GM21825 (cell line): ENCODE measurements at regions not wholly inside any gene's neighbourhood (a gene's known extent, or its start where the extent isn't known, plus 50 kb on each side); places are given as distances from the start of the nearest gene placed in this dataset.

ENCODE experiments used
- ATAC-seq: cut with Tn5 transposase; IDR thresholded peaks from one replicate; pipeline ENCODE4 v1.9.1; 2021; ENCODE audit warnings: mild to moderate bottlenecking, moderate library complexity; ENCODE audit not compliant: unreplicated experiment

DNA sequence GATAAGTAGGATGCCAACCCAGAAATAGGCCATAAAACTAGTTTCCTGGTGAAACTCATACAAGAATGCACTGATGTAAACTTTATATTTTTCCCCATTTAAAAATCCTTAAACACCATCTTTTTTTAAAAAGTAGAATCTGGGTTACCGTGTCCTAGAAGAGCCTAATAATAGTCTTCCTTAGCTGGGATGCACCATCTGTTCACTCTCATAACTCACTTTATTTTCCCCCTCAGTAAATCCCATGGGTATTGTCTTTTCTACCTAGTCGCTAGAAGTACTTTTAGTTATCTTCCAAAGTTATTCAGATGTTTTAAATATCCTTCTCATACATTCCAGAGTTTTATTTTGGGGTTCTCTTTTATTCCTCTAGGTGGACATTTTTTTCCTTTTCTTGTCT lies 250.2 kb downstream of the PLA2G4A start:
- no peak for ATAC-seq

DNA sequence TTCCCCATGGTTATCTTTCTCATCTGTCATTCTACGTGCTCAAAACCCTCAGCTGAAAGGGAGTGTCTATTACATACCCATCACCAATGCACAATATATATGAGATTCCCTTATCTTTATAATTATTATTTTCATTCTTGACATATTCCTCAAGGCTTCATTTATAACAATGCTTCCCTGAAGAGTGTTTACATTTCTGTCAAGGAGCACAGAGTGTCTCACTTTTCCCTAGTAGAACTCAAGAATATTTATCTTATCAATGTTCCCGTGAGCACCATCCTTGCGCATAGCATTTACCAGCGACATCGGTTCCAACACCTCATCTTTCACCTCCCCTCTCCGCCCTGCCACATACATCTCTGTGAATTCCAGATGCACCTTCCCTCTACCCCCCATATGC lies 250.6 kb downstream of the PLA2G4A start:
- no peak for ATAC-seq

DNA sequence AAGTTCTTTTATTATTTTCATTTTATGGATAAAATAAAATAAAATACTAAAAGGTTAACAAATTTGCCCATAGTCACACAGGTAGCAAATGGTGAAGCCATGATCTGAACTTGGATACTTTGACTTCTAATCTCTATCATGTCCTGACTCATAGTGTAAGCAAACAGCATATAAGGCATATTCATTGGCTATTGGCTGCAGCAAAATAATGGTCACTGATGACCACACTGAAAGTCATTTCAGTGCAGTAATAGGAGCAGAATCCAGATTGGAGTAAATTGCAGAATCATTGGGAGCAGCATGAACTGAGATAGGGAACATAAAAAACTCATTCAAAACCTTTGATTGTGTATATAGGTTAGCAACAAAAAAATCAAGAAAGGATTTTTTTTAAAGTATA lies 262.9 kb downstream of the PLA2G4A start:
- no peak for ATAC-seq

DNA sequence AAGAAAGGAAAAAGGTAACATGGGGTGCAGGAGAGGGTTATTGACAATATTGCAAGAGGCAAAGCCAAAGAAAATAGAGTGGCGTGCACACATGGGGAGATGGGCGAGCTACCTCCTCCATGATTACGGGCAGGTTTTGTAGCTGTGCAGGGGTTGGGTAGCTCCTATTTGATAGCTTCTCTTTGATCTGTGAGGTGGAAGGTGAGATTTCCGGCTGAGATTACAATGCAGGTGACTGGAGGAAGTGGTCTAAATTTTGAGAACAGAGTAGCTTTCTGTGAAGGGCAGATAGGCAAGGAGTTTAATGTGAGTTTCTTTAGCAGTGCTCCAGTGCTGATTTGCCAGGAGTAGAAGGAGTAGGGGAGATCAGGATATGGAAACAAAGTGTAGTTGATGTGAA lies 263.4 kb downstream of the PLA2G4A start:
- ATAC-seq = no peak

DNA sequence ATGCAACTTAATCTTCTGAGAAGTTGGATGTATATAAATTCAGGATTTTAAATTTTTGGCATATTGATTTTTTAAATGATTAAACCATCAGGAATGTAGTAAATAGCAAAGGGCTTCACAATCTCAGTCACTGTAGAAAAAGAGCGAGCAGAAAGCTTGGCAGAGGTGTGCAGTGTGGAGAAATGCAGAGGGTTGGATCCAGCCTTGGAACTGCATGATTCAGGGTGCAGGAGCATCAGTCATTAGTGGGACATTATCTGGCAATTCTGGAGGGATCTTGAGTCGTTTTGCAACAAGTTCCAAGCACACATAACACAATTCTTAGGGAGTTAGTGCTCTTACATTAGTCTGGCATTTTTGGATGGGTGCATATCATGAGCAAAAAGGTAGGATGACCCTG lies 267.9 kb downstream of the PLA2G4A start:
- no peak for ATAC-seq

- ATAC-seq = no peak
Measured at GRCh38 chr1:187110351-187110750, 281.6 kb downstream of the PLA2G4A start.

- no peak for ATAC-seq
Measured at GRCh38 chr1:187114792-187115191, 286.0 kb downstream of the PLA2G4A start.

DNA sequence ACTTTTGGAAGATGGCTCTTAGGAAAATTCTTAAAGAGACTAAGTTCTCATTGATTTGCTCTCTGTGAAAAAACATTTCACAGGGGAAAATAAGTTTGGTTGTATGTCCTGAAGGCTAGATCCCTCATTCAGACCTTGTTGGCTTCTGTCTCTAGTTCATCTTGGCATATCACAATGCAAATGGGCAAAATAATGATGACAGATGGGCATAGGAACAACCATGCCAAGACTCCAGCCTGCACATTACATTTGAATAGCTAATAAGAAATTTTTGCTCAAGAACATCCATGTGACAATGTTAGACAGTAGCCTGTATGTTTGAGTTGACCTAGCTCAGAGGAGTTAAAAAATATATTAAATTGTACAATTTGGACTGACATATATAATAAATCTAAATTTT lies 292.9 kb downstream of the PLA2G4A start:
- no peak for ATAC-seq

DNA sequence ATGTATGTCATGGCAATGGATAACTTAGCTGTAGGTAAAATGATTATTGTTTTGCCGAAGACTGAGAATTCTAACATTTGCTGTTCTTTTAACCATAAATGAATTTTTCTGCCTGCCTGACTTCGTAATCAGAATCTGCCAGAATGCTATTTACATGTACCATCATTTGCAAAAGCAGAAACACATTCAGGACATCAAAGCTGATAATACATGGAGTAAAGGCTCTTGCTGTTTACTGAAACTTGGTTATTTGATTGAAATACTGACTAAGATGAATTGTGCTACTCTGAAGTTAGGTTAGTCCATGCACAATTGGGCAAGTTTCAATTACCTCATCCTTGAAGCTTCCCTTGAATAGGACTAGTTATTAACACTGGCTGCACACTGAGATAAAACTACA lies 293.8 kb downstream of the PLA2G4A start:
- no peak for ATAC-seq

- no peak for ATAC-seq
Measured at GRCh38 chr1:187129132-187129531, 300.4 kb downstream of the PLA2G4A start.

DNA sequence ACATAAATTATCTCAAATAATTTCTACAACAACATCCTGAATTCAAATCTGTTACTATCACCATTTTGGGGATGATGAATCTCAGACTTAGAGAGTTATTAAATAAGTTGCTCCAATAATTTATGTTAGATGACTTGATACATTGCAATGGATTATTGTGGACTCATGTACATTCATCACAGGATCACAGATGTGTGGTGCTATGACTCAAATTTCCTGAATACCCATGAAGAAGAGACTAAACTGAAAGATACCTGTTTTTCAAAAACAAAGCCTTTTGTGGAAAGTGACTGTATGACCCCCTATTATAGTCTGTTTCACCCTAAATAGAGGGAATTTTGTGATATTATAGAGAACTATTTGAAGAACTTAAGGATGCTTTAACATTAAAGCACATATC lies 315.0 kb downstream of the PLA2G4A start:
- no peak for ATAC-seq

DNA sequence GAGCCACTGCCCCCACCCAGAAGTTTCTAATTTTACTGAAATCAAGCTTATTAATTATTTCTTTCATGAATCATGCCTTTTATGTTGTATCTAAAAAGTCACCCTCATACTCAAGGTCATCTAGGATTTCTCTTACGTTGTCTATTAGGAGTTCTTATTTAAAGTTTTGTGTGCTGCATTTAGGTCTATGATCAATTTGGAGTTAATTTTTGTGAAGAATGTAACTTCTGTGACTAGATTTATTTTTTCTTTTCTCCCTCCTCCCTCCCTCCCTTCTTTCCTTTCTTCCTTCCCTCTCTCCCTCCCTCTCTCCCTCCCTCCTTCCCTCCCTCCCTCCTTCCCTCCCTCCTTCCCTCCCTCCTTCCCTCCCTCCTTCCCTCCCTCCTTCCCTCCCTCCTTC lies 317.6 kb downstream of the PLA2G4A start:
- ATAC-seq = no peak

DNA sequence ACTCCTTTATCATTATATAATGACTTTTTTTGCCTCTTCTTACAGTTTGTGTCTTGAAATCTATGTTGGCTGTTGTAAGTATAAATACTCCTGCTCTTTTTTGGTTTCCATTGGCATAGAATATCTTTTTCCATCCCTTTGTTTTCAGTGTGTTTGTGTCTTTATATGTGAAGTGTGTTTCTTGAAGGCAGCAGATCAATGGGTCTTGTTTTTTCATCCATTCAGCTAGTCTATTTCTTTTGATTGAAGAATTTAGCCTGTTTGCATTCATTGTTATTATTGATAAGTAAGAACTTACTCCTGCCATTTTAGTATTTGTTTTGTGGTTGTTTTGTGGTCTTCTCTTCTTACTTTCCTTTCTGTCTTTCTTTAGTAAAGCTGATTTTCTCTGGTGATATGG lies 322.8 kb downstream of the PLA2G4A start:
- no peak for ATAC-seq

DNA sequence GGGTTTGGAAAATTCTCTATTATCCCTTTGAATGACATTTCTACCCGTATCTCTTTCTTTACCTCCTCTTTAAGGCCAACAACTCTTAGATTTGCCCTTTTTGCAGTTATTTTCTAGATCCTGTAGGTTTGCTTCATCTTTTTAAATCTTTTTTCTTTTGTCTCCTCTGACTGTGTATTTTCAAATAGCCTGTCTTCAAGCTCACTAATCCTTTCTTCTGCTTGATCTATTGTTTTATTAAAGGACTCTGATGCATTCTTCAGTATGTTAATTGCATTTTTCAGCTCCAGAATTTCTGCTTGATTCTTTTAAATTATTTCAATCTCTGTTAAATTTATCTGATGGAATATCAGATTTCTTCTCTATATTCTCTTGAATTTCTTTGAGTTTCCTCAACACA lies 324.3 kb downstream of the PLA2G4A start:
- no peak for ATAC-seq

DNA sequence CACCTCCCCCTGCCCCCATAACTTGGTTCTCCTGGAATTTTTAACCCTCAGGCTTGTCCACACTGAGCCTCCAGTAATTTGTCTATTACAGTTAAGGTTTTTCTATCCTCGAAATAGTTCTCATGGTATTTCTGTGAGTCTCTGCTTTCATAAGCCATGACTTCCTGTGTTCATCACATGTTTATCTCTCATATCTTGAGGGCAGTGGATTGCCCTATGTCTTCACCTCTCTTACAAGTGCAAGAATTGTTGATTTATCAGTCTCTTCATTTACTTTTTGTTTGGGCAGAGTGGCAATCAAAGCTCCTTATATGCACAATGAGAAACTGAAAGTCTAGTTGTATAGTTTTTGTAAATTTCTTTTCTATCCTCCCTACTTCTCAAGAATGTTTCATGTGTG lies 328.4 kb downstream of the PLA2G4A start:
- no peak for ATAC-seq

- no peak for ATAC-seq
Measured at GRCh38 chr1:187157552-187157951, 328.8 kb downstream of the PLA2G4A start.

DNA sequence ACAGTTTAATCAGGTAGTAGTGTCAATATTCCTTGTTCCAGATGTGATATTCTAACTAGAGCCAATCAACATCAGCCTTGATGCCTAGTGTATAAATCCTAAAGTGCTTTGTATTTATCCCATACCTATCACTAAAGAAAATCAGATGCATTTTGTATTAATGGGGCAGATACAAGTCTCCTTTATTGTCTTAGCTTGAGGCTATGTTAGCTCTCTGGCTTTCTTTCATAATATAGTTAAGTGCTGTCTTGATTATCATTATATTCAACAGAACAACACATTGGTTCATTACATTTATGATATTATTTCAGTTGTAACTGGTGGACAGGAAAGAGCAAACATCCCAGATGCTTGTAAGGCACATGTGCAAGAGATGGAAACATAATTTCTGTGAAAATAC lies 338.8 kb downstream of the PLA2G4A start:
- no peak for ATAC-seq

- no peak for ATAC-seq
Measured at GRCh38 chr1:187168297-187168696, 339.5 kb downstream of the PLA2G4A start.

DNA sequence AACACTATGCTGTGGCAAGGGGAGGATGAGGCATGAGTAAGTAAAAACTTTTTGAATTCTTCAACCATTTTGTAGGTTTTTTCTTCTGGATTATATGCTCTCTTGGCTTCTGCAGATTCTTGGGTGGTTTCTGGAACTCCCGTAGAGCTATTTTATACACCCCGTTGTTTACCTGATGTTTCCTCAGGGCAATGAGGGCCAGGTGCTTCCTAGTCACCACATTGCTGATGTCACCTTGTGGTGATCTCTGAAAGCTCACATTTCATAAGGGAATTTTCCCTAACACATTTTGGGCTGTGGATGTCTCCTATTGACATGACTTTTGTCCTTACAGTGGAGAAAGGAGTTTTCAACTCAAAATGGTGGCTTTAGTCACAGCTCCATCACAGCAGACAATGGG lies 356.6 kb downstream of the PLA2G4A start:
- no peak for ATAC-seq

GRCh38 chr1:187197685-187198084 lies 368.9 kb downstream of the PLA2G4A start:
- no peak for ATAC-seq

- ATAC-seq = no peak
Measured at GRCh38 chr1:187203257-187203656, 374.5 kb downstream of the PLA2G4A start.

DNA sequence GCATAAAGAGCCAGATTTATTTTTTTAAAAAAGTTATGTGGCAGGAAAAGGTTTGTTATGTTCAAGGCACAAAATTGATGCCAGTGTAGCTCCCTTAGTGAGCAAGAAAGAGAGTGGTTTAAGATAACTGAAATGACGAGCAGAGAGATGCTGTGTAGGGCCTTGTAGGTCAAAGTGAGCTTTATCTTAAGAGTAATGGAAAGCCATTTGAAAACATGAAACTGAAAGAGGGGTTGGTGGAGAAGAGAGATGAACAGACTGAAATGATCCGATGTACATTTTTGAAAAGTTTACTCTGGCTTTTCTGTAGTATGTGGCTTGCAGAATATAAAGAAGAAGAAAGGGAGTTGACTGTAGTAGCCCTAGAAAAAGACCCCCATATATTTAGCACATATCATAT lies 383.6 kb downstream of the PLA2G4A start:
- no peak for ATAC-seq

- no peak for ATAC-seq
Measured at GRCh38 chr1:187226396-187226795, 397.6 kb downstream of the PLA2G4A start.

GRCh38 chr1:187228790-187229189 lies 400.0 kb downstream of the PLA2G4A start:
- ATAC-seq = no peak
